HepG2 (cell line): ENCODE measurements at regions not wholly inside any gene's neighbourhood (a gene's known extent, or its start where the extent isn't known, plus 50 kb on each side); places are given as distances from the start of the nearest gene placed in this dataset.

Experiments used
- ATAC-seq: fragments of 200-7000 bp; cut with Tn5 transposase; 3 replicates; pipeline ENCODE4 v1.9.1; 2020; ENCODE audit warnings: mild to moderate bottlenecking, moderate library complexity
- BruUV-seq: library from RNA; stranded (reverse); fragments of 400-500 nt; replicated peaks from 2 replicates; lab custom pipeline; 2021; lab: Mats Ljungman, UMichigan
- CTCF ChIA-PET: fragments of 300-600 bp; formaldehyde crosslinking; extraction: SDS; loops from one replicate; lab custom pipeline; 2021; ENCODE audit warnings: low total read pairs, inconsistent platforms, low intra/inter-chr PET ratio; lab: Yijun Ruan, JAX
- POLR2A ChIA-PET: fragments of 350-600 bp; sonication (Branson Sonifier 250); formaldehyde crosslinking; loops from one replicate; lab custom pipeline; 2020; ENCODE audit warnings: antibody characterized with exemption, inconsistent platforms; lab: Yijun Ruan, JAX
- DNase-seq: peaks from one replicate; pipeline ENCODE4 v3.0.0-alpha.2; 2015; ENCODE audit warnings: low spot score
- FAIRE-seq: peaks from 3 replicates; lab custom pipeline; 2011; peaks lifted over from hg19 to GRCh38; lab: Jason Lieb, UNC
- H2AFZ ChIP-seq: one replicate; pipeline ENCODE4 v1.6.1; 2011; ENCODE audit warnings: low read length, inconsistent platforms
- H3K27ac ChIP-seq: fragments of 300-600 bp; 3 replicates; pipeline ENCODE4 v1.8.0; 2011; ENCODE audit warnings: mixed run types, mild to moderate bottlenecking, mixed read lengths, low read length, inconsistent platforms; ENCODE audit not compliant: insufficient read depth; ENCODE audit errors: extremely low read length
- H3K27me3 ChIP-seq, 2 experiments: fragments of 200-600 bp in 1 of 2; 2 replicates in 1 of 2; 3 replicates in 1 of 2; pipeline versions ENCODE4 v1.6.0 to v1.8.0; 2011; ENCODE audit warnings: low read length in 2 of 2, mild to moderate bottlenecking in 2 of 2, moderate library complexity in 2 of 2, inconsistent platforms in 1 of 2; ENCODE audit not compliant: insufficient read depth in 2 of 2, control insufficient read depth in 1 of 2
- H3K36me3 ChIP-seq, 2 experiments: fragments of 200-600 bp in 1 of 2; replicated peaks in 1 of 2; 2 replicates in 1 of 2; 3 replicates in 1 of 2; pipeline versions ENCODE4 v1.5.1 to v1.8.0; 2011; ENCODE audit warnings: low read length in 2 of 2, inconsistent platforms in 1 of 2; ENCODE audit not compliant: insufficient read depth in 2 of 2, control insufficient read depth in 1 of 2
- H3K4me1 ChIP-seq: 2 replicates; pipeline ENCODE4 v1.5.1; 2012; ENCODE audit warnings: low read length, inconsistent platforms; ENCODE audit not compliant: insufficient read depth
- H3K4me2 ChIP-seq: 2 replicates; pipeline ENCODE4 v1.6.0; 2011; ENCODE audit warnings: low read depth, low read length, inconsistent platforms
- H3K4me3 ChIP-seq, 3 experiments: fragments of 200-600 bp in 1 of 3; sonication (generic), shearing (Covaris generic) in 1 of 3; replicated peaks in 1 of 3; 2 replicates each; pipeline ENCODE4 v1.5.1; 2011 to 2016; ENCODE audit warnings: low read length in 3 of 3, inconsistent platforms in 2 of 3, low read depth in 2 of 3, mild to moderate bottlenecking in 2 of 3, control low read depth in 1 of 3, mixed read lengths in 1 of 3; ENCODE audit not compliant: insufficient read depth in 1 of 3
- H3K79me2 ChIP-seq: one replicate; pipeline ENCODE4 v1.6.1; 2011; ENCODE audit warnings: low read length, inconsistent platforms; ENCODE audit not compliant: insufficient read depth
- H3K9ac ChIP-seq: 2 replicates; pipeline ENCODE4 v1.6.0; 2011; ENCODE audit warnings: mild to moderate bottlenecking, low read depth, low read length, inconsistent platforms; ENCODE audit not compliant: insufficient read depth
- H3K9me3 ChIP-seq: 2 replicates; pipeline ENCODE4 v1.5.1; 2012; ENCODE audit warnings: mild to moderate bottlenecking, low read length
- H4K20me1 ChIP-seq: 2 replicates; pipeline ENCODE4 v1.6.0; 2011; ENCODE audit warnings: inconsistent platforms, mild to moderate bottlenecking, low read length, moderate library complexity; ENCODE audit not compliant: insufficient read depth
- ATF6 ChIP-seq: sonication (generic); formaldehyde crosslinking; conservative IDR thresholded peaks from 2 replicates; pipeline ENCODE4 v1.4.0; 2020; ENCODE audit warnings: missing genetic modification reagents
- JDP2 ChIP-seq: sonication (generic); formaldehyde crosslinking; IDR thresholded peaks from 2 replicates; pipeline ENCODE4 v1.8.1; 2022; ENCODE audit warnings: missing genetic modification reagents, borderline replicate concordance
- MLX ChIP-seq: IDR thresholded peaks from 2 replicates; pipeline ENCODE4 v1.6.1; 2016
- SAP130 ChIP-seq: IDR thresholded peaks from 2 replicates; pipeline ENCODE4 v1.6.1; 2016; ENCODE audit warnings: low read depth
- TCF12 ChIP-seq, 2 experiments: fragments of 450-650 bp in 1 of 2; sonication (generic) in 1 of 2; formaldehyde crosslinking in 1 of 2; IDR thresholded peaks; 2 replicates each; pipeline versions ENCODE4 v1.6.1 to v1.8.0; 2017 to 2022; ENCODE audit warnings: antibody characterized with exemption in 1 of 2, mild to moderate bottlenecking in 1 of 2, missing genetic modification reagents in 1 of 2, moderate library complexity in 1 of 2
- THRA ChIP-seq: sonication (generic); formaldehyde crosslinking; IDR thresholded peaks from 2 replicates; pipeline ENCODE4 v1.4.0; 2020; ENCODE audit warnings: missing genetic modification reagents, borderline replicate concordance
- TIGD3 ChIP-seq: sonication (generic); formaldehyde crosslinking; IDR thresholded peaks from 2 replicates; pipeline ENCODE4 v1.5.1; 2020; ENCODE audit warnings: mild to moderate bottlenecking, missing genetic modification reagents, borderline replicate concordance
- TMF1 ChIP-seq: sonication (generic); formaldehyde crosslinking; IDR thresholded peaks from 2 replicates; pipeline ENCODE4 v1.8.1; 2022; ENCODE audit warnings: low read depth, missing genetic modification reagents
- ZGPAT ChIP-seq: IDR thresholded peaks from 2 replicates; pipeline ENCODE4 v1.6.1; 2016; ENCODE audit warnings: mild to moderate bottlenecking
- ZNF12 ChIP-seq: sonication (generic); formaldehyde crosslinking; IDR thresholded peaks from 2 replicates; pipeline ENCODE4 v1.5.0; 2020; ENCODE audit warnings: missing genetic modification reagents
- ZNF326 ChIP-seq: sonication (generic); formaldehyde crosslinking; IDR thresholded peaks from 2 replicates; pipeline ENCODE4 v1.4.0; 2020; ENCODE audit warnings: missing genetic modification reagents, borderline replicate concordance
- ZNF615 ChIP-seq: sonication (generic); formaldehyde crosslinking; IDR thresholded peaks from 2 replicates; pipeline ENCODE4 v1.5.0; 2020; ENCODE audit warnings: mild to moderate bottlenecking, missing genetic modification reagents, borderline replicate concordance
- ZNF740 ChIP-seq: sonication (generic); formaldehyde crosslinking; IDR thresholded peaks from 2 replicates; pipeline ENCODE4 v1.4.0; 2020; ENCODE audit warnings: missing genetic modification reagents
- ZNF770 ChIP-seq: sonication (generic); formaldehyde crosslinking; IDR thresholded peaks from 2 replicates; pipeline ENCODE4 v1.5.0; 2020; ENCODE audit warnings: mild to moderate bottlenecking, missing genetic modification reagents
- ZNF776 ChIP-seq: sonication (generic); formaldehyde crosslinking; IDR thresholded peaks from 2 replicates; pipeline ENCODE4 v1.4.0; 2020; ENCODE audit warnings: mild to moderate bottlenecking, missing genetic modification reagents
- in situ Hi-C: cut with HindIII; loops from 2 replicates; pipeline ENCODE4 v1.10.0; 2017; ENCODE audit warnings: low pct_unique_long_range_greater_than_20kb; ENCODE audit not compliant: extremely low pct_ligation_motif_present
- intact Hi-C: fragments of 100-400 bp; cut with micrococcal nuclease; formaldehyde crosslinking; loops from one replicate; pipeline ENCODE4 v1.10.0; 2022; ENCODE audit not compliant: unreplicated experiment

- no peaks in the 10 kb centered on the region for H3K79me2 ChIP-seq
- no peak overlapping the region for H3K27ac ChIP-seq
- FAIRE-seq (no peak), ATAC-seq (no peak), DNase-seq (no peak)
- H3K4me2 ChIP-seq, result no peak overlapping the region
- H4K20me1 ChIP-seq, result no peaks in the 10 kb centered on the region
- POLR2A ChIA-PET, result no interaction called here
- H3K9me3 ChIP-seq, result no peaks in the 10 kb centered on the region
- no peaks in the 10 kb centered on the region for H3K36me3 ChIP-seq
- H3K4me3 ChIP-seq, result no peak overlapping the region
- no peaks in the 10 kb centered on the region for H3K4me1 ChIP-seq
- CTCF ChIA-PET, result no interaction called here
- H3K9ac ChIP-seq, result no peak overlapping the region
- no TSS peak for BruUV-seq
- no peak overlapping the region for H2AFZ ChIP-seq
- no peaks in the 10 kb centered on the region for H3K27me3 ChIP-seq
- intact Hi-C loops (no loop called here), in situ Hi-C loops (no loop called here)
- no peak for TF ChIP-seq ZGPAT (CRISPR knock-in tag)
- no peak for TF ChIP-seq TCF12 (IDR thresholded peaks at IDR 0.05)
- TF ChIP-seq TCF12 (CRISPR knock-in tag; IDR thresholded peaks at IDR 0.05), result no peak
- TF ChIP-seq ZNF326 (CRISPR knock-in tag), result no peak
- no peak for TF ChIP-seq ZNF776 (CRISPR knock-in tag)
- no peak for TF ChIP-seq SAP130 (CRISPR knock-in tag)
- no peak for TF ChIP-seq ATF6 (CRISPR knock-in tag)
- TF ChIP-seq TIGD3, result no peak
- no peak for TF ChIP-seq ZNF12
- no peak for TF ChIP-seq JDP2
- TF ChIP-seq ZNF740 (CRISPR knock-in tag), result no peak
- no peak for TF ChIP-seq ZNF615 (CRISPR knock-in tag)
- TF ChIP-seq THRA (CRISPR knock-in tag), result no peak
- TF ChIP-seq ZNF770 (CRISPR knock-in tag), result no peak
- no peak for TF ChIP-seq MLX
- no peak for TF ChIP-seq TMF1
These were observed 165.3 kb upstream of the FAM241A start for GRCh38 chr4:111979921-111980320.
